ENCODE measurements at regions not wholly inside any gene's neighbourhood (a gene's known extent, or its start where the extent isn't known, plus 50 kb on each side); places are given as distances from the start of the nearest gene placed in this dataset.

GRCh38 chr9:111096051-111096450, 57.8 kb upstream of the LPAR1 start:
- TF ChIP-seq, protein P1, sequence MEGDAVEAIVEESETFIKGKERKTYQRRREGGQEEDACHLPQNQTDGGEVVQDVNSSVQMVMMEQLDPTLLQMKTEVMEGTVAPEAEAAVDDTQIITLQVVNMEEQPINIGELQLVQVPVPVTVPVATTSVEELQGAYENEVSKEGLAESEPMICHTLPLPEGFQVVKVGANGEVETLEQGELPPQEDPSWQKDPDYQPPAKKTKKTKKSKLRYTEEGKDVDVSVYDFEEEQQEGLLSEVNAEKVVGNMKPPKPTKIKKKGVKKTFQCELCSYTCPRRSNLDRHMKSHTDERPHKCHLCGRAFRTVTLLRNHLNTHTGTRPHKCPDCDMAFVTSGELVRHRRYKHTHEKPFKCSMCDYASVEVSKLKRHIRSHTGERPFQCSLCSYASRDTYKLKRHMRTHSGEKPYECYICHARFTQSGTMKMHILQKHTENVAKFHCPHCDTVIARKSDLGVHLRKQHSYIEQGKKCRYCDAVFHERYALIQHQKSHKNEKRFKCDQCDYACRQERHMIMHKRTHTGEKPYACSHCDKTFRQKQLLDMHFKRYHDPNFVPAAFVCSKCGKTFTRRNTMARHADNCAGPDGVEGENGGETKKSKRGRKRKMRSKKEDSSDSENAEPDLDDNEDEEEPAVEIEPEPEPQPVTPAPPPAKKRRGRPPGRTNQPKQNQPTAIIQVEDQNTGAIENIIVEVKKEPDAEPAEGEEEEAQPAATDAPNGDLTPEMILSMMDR (IDR thresholded peaks at IDR 0.05; ENCODE audit: insufficient read depth, low read depth, low read length): no peak
- no peak for TF ChIP-seq EZH2 (IDR thresholded peaks at IDR 0.05; ENCODE audit: insufficient read depth, low read length)
